HG02623 (cell line): ENCODE measurements at regions not wholly inside any gene's neighbourhood (a gene's known extent, or its start where the extent isn't known, plus 50 kb on each side); places are given as distances from the start of the nearest gene placed in this dataset.
"Not testable (repeated sequence)": the region's sequence is repeated elsewhere in the genome, so short reads cannot be mapped to it uniquely, and the experiment has no call there.

Experiments used
- ATAC-seq: cut with Tn5 transposase; IDR thresholded peaks from one replicate; pipeline ENCODE4 v1.9.1; 2021; ENCODE audit warnings: moderate library complexity; ENCODE audit not compliant: unreplicated experiment

DNA sequence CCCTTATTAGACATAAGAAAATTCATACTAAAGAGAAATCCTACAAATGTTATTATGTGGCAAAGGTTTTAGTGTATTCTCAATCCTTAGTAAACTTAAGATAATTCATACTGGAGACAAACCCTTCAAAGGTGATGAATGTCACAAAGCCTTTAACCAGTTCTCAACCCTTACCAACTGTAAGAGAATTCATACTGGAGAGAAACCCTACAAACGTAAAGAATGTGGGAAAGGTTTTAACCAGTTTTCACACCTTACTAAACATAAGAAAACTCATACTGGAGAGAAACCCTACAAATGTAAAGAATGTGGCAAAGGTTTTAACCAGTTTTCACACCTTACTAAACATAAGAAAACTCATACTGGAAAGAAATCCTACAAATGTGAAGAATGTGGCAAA lies 93.2 kb downstream of the ZNF680 start:
- no peak for ATAC-seq

DNA sequence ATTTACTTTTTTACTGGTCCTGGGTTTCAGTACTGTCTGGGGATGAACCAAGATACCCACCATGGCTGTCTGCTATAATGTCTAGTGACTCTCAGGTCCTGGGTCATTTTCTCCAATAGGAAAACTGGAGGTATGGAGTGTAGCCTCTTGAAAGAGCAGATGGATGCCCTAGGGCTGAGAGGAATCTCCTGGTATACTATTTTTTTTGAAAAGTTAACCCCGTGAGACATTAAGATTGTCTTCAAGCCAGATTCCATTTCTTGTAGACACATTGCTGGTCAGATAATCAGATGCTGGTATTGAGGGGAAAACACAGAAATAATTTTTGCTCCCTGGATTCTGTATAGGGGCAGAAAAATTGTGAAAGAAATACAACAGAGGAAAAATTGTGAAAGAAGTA lies 97.3 kb downstream of the ZNF680 start:
- ATAC-seq, result no peak

DNA sequence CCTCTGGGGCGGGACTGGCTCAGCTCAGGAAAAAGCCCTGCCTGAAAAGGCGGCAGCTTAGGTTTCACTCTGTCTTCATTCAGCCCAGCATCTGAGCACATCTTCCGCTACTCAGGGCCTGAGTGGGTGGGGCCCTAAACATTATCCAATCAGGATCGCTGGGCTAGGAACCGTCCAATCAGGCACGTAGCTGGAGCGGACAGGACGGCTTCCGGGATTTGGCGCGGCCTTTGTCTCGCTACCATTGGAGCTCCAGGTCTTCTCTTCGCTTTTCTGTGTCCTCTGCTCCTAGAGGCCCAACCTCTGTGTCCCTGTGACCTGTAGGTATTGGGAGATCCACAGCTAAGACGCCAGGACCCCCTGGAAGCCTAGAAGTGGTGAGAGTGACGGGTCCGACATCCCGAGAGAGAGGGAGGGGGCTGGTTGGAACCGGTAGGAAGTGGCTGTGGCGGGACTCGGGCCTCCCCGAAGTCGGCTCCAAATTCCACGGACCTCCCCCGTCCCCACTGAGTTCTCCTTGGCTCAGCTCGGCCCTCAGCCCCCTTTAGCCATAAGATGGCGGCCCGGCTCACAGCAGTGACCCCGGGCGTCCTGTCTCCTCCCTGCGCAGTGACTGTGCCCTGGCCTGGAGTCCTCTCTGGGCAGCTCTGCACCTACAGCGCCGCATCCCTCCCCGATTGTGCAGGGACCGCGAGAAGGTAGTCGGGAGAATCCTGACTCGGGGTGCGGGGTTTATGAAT lies 99.1 kb downstream of the ZNF680 start:
- peak; percentile 47 for ATAC-seq

DNA sequence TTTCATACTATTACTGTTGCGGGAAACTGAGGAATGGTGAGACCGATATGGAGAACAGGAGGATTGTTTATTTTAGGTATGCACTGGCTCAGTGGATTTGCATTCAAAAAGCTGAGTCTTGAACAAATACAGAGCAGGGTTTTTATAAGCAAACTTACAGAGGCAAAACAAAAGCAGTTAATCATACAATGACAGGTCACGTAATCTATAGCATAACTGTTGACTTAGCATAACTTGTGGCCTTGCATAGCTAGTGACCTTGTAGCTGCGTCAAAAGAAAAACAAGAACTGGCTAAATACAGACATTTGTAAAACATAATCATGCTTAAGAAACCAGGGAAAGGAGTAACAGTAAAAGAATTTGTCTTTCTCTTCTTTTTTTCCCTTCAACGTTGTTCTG lies 103.0 kb downstream of the ZNF680 start:
- not testable (repeated sequence) for ATAC-seq

DNA sequence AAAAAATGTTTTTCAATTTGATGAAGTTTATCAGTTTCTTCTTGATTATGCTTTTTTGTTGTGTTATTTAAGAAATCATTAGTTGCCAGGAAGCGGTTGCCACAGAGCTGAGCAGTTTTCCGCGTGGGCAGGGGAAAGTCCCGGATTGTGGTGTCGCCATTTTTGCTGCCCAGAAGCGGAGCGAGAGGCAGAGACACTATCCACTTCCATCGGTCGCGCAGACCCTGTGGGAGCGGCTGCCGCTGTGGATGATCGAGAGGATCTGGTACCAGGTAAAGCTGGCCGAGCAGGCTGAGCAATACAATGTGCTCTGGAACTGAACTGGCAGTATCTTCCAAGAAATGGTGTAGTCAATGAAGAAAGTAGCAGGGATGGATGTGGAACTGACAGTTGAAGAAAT lies 119.8 kb downstream of the ZNF736 start:
- no peak for ATAC-seq

DNA sequence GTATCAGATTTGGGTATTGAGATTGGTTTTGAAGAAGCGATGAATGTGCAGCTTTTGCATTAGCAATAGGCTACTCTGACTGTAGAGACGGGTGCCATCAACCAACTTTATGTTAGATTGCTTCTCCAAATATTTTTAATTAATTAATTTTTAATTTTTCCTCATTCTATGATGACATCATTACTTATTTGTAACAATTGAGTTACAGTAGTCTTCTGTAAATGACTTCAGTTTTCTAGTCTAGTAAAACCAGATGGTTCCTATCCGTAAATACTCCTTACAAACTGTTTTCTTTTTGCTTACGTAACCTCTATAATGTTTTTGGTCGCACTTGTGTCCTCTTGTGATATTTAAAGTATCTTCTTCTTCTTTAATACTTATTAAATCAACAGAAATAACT lies 118.1 kb downstream of the ZNF736 start:
- ATAC-seq, result no peak

DNA sequence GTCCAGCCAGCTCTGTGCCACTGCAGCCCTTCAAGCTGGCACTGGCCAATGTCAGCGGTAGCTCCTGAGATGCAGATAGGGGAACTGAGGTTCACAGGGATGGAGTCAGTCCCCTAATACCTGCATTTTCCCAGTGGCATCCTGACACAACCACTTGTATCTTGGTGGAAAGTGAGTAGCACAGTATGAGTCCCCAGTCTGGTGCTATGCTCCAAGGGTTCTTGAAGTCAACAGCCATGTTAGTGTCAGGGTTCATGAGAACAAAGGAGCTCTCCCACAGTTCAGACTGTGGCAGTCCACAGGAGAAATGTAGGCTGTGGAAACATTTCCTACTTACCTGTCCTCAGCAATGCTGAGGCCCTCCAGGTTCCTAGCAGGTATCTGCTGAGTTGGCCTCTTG lies 115.5 kb downstream of the ZNF736 start:
- ATAC-seq, result no peak

DNA sequence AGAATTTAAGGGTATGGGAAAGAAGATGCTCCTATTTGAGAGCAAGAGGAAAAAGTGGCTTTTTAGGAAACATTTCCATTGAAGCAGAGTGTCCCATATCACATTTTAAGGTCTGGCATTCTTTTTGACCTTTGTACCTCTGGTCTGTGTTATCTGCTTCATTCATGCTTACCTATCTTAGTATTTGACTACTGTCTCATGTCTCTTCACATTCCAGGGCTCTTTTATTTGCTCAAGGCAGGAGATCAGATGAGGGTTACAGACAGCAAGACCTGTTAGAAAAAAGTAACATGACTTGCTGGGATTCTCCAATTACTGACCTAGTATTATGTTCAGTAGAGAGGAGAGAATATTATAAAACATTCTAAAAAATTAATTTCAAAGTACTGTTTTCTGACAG lies 111.7 kb downstream of the ZNF736 start:
- ATAC-seq, result not testable (repeated sequence)

DNA sequence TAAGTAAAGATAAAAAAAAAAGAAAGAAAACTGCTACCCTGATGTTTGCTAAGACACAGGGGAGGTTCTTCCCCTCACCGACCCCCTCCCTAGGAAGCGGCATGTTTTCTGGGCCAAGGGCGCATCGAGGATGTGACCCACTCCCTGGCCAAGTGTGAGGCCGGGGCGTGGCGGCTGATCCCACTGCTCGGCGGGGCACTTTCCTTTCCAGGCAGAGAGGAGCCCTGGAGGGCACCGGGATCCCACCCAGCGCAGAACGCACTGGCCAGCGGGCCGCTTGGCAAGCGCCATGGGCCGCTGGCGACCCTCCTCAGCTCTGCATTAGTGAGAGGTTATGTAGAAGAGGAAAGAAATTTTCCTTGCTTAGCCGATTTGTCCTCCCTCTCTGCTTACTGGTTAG lies 93.4 kb downstream of the ZNF736 start:
- ATAC-seq, result no peak
